Panc1 (cell line): ENCODE measurements at regions not wholly inside any gene's neighbourhood (a gene's known extent, or its start where the extent isn't known, plus 50 kb on each side); places are given as distances from the start of the nearest gene placed in this dataset.

Source experiments
- ATAC-seq: fragments of 200-7000 bp; cut with Tn5 transposase; 2 replicates; pipeline ENCODE4 v1.9.1; 2020; ENCODE audit warnings: mild to moderate bottlenecking, moderate library complexity
- BruUV-seq: library from RNA; stranded (reverse); fragments of 400-500 nt; replicated peaks from 2 replicates; lab custom pipeline; 2021; lab: Mats Ljungman, UMichigan
- CTCF ChIA-PET: fragments of 300-600 bp; sonication (Branson Sonifier 250); formaldehyde crosslinking; loops from one replicate; lab custom pipeline; 2022; ENCODE audit warnings: antibody characterized with exemption; lab: Charles Lee
- POLR2A ChIA-PET: fragments of 300-600 bp; sonication (Branson Sonifier 250); formaldehyde crosslinking; loops from one replicate; lab custom pipeline; 2022; ENCODE audit warnings: antibody characterized with exemption; lab: Charles Lee
- DNase-seq: peaks from one replicate; pipeline ENCODE4 v3.0.0-alpha.2; 2010; ENCODE audit warnings: low read depth, low spot score
- H3K27ac ChIP-seq: 2 replicates; pipeline ENCODE4 v1.5.1; 2011; ENCODE audit warnings: mild to moderate bottlenecking, low read length, inconsistent platforms
- H3K27me3 ChIP-seq: fragments of 200-500 bp; sonication (Bioruptor generic); 2 replicates; pipeline ENCODE4 v1.6.0; 2014; ENCODE audit warnings: low read length, inconsistent platforms; ENCODE audit not compliant: control insufficient read depth, insufficient read depth
- H3K36me3 ChIP-seq: fragments of 200-500 bp; sonication (Bioruptor generic); 2 replicates; pipeline ENCODE4 v1.5.1; 2014; ENCODE audit warnings: inconsistent platforms, mild to moderate bottlenecking, low read length, moderate library complexity; ENCODE audit not compliant: control insufficient read depth, insufficient read depth
- H3K4me1 ChIP-seq: 2 replicates; pipeline ENCODE4 v1.5.1; 2011; ENCODE audit warnings: inconsistent platforms, mild to moderate bottlenecking, low read length, moderate library complexity; ENCODE audit not compliant: control insufficient read depth, insufficient read depth
- H3K4me3 ChIP-seq, 2 experiments: 2 replicates each; pipeline ENCODE4 v1.5.1; 2011 to 2012; ENCODE audit warnings: low read depth in 2 of 2, low read length in 2 of 2, mild to moderate bottlenecking in 2 of 2, inconsistent platforms in 1 of 2, moderate library complexity in 1 of 2
- H3K9me3 ChIP-seq: fragments of 200-500 bp; sonication (Bioruptor generic); 2 replicates; pipeline ENCODE4 v1.5.1; 2014; ENCODE audit warnings: low read depth, mild to moderate bottlenecking, inconsistent platforms, low read length, moderate library complexity; ENCODE audit not compliant: control insufficient read depth, insufficient read depth
- CTCF ChIP-seq: fragments of 450-650 bp; IDR thresholded peaks from 2 replicates; pipeline ENCODE4 v1.5.1; 2017; ENCODE audit warnings: mild to moderate bottlenecking
- POLR2AphosphoS5 ChIP-seq: IDR thresholded peaks from 2 replicates; pipeline ENCODE4 v1.6.1; 2012; ENCODE audit warnings: mild to moderate bottlenecking, low read depth, low read length, moderate library complexity
- REST ChIP-seq, 2 experiments: IDR thresholded peaks; 2 replicates each; pipeline ENCODE4 v1.6.1; 2011 to 2012; ENCODE audit warnings: low read depth in 2 of 2, control low read depth in 1 of 2, low read length in 1 of 2, mild to moderate bottlenecking in 1 of 2, moderate library complexity in 1 of 2; ENCODE audit not compliant: insufficient read depth in 1 of 2
- SIN3A ChIP-seq: IDR thresholded peaks from 2 replicates; pipeline ENCODE4 v1.6.1; 2012; ENCODE audit warnings: low read depth, mild to moderate bottlenecking, low read length, moderate library complexity, borderline replicate concordance; ENCODE audit not compliant: insufficient read depth
- TCF7L2 ChIP-seq: IDR thresholded peaks from 2 replicates; pipeline ENCODE4 v1.6.1; 2011; ENCODE audit warnings: mild to moderate bottlenecking, low read depth, low read length, inconsistent platforms
- in situ Hi-C: cut with HindIII; loops from 2 replicates; pipeline ENCODE4 v1.10.0; 2016; ENCODE audit warnings: low sequenced_read_pairs, low pct_unique_long_range_greater_than_20kb
- intact Hi-C: fragments of 100-400 bp; cut with micrococcal nuclease; formaldehyde crosslinking; loops from one replicate; pipeline ENCODE4 v1.10.0; 2022; ENCODE audit not compliant: unreplicated experiment

DNA sequence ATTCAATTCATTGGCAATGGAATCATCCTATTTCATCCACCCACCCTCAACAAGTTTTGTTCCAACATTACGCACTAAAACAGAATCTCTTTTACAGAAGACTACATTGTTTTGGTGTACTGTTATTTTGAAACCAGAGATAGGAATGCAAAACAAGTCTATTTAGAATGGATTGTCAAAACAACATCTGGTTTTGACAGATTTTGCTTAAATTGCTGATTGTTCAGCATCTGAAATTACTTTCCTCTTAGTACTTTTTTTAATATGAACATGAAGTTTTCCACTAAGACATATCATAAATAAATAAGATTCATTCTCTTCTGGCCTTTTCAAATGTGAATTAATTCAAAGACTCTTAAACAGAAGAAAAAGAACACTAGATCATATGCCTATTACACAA is 323.9 kb upstream of the TFPI start:
- Histone ChIP-seq H3K4me1 (no peaks in the 10 kb centered on the region), H3K27me3 (no peaks in the 10 kb centered on the region), H3K27ac (no peak overlapping the region), H3K36me3 (no peaks in the 10 kb centered on the region), H3K4me3 (no peak overlapping the region), H3K9me3 (no peaks in the 10 kb centered on the region)
- intact Hi-C loops, result no loop called here
- POLR2A ChIA-PET, result no interaction called here
- CTCF ChIA-PET, result no interaction called here
- in situ Hi-C loops, result no loop called here
- TF ChIP-seq CTCF (no peak), REST (IDR thresholded peaks at IDR 0.05; ENCODE audit: insufficient read depth in 1 of 2, low read depth in 2 of 2, low read length in 1 of 2) (no peak), POLR2AphosphoS5 (no peak), SIN3A (no peak), TCF7L2 (no peak)
- no TSS peak for BruUV-seq
- no peak for DNase-seq
- no peak for ATAC-seq

DNA sequence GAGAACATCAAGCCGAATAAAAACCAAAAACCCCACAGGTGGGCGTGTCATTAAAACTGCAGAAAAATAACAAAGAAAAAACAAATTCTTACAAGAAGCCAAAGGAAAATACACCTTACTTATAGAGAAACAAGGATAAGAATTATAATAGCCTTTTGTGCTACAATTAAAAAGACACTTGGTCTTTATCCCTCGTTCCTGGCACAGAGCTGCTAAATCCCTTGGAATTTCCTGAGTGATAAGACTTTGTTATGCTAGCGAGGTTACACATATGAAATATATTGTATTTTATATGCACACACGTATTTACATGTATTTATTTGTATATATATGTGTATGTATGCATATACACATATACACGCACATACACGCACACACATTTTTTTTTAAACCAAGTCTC is 325.3 kb upstream of the TFPI start:
- Histone ChIP-seq H3K4me3 (no peak overlapping the region), H3K36me3 (no peaks in the 10 kb centered on the region), H3K27ac (no peak overlapping the region), H3K9me3 (no peaks in the 10 kb centered on the region), H3K4me1 (no peaks in the 10 kb centered on the region), H3K27me3 (no peaks in the 10 kb centered on the region)
- in situ Hi-C loops, result no loop called here
- TF ChIP-seq POLR2AphosphoS5 (no peak), REST (IDR thresholded peaks at IDR 0.05; ENCODE audit: insufficient read depth in 1 of 2, low read depth in 2 of 2, low read length in 1 of 2) (no peak), CTCF (no peak), SIN3A (no peak)
- ChIA-PET CTCF (no interaction called here), POLR2A (no interaction called here)
- no peak for ATAC-seq
- BruUV-seq, result no TSS peak
- intact Hi-C loops, result no loop called here
- no peak for DNase-seq
